ENCODE measurements at regions not wholly inside any gene's neighbourhood (a gene's known extent, or its start where the extent isn't known, plus 50 kb on each side); places are given as distances from the start of the nearest gene placed in this dataset.
"Not testable (repeated sequence)": the region's sequence is repeated elsewhere in the genome, so short reads cannot be mapped to it uniquely, and the experiment has no call there.

GRCh38 chr2:89026296-89026695, 334.8 kb downstream of the RPIA start:
- not testable (repeated sequence) for H3K36me3 Mint-ChIP-seq (ENCODE audit: low read depth); H3K27ac Mint-ChIP-seq; H3K4me3 Mint-ChIP-seq; H3K4me1 Mint-ChIP-seq (ENCODE audit: low read depth); H3K27me3 Mint-ChIP-seq; H3K9me3 Mint-ChIP-seq

DNA sequence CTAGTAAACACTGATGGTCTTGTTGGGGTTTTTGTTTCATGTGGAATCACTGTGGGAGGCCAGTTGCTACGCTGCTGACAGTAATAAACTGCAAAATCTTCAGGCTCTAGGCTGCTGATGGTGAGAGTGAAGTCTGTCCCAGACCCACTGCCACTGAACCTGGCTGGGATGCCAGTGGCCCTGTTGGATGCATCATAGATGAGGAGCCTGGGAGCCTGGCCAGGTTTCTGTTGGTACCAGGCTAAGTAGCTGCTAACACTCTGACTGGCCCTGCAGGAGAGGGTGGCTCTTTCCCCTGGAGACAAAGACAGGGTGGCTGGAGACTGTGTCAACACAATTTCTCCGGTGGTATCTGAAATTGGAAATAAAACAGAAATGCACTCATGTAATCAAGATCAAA, 335.6 kb downstream of the RPIA start:
- H3K4me3 Mint-ChIP-seq; H3K27me3 Mint-ChIP-seq; H3K9me3 Mint-ChIP-seq; H3K27ac Mint-ChIP-seq; H3K4me1 Mint-ChIP-seq (ENCODE audit: low read depth); H3K36me3 Mint-ChIP-seq (ENCODE audit: low read depth): not testable (repeated sequence)

DNA sequence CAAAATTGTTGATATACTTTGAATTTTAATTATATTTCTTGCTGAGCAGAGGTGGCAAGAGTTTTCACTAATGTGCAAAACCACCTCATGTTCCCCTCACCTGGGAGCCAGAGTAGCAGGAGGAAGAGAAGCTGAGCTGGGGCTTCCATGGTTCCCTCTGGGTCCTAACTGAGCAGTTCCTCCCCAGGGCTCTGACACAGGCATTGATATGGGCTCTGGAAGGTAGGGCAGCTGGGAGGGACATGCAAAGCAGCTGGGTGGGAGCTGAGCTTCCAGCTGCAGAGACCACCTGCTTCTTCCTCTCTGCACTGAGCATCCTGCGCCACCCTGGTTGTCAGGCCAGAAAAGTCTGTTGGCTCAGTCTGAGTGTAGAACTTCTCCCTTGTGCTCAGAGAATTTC, 336.1 kb downstream of the RPIA start:
- H3K27me3 Mint-ChIP-seq; H3K27ac Mint-ChIP-seq; H3K36me3 Mint-ChIP-seq (ENCODE audit: low read depth); H3K4me1 Mint-ChIP-seq (ENCODE audit: low read depth); H3K9me3 Mint-ChIP-seq; H3K4me3 Mint-ChIP-seq: not testable (repeated sequence)

- H3K27ac Mint-ChIP-seq; H3K9me3 Mint-ChIP-seq; H3K4me3 Mint-ChIP-seq; H3K27me3 Mint-ChIP-seq; H3K36me3 Mint-ChIP-seq (ENCODE audit: low read depth); H3K4me1 Mint-ChIP-seq (ENCODE audit: low read depth): not testable (repeated sequence)
Observed at GRCh38 chr2:89029257-89029656, 337.8 kb downstream of the RPIA start.

DNA sequence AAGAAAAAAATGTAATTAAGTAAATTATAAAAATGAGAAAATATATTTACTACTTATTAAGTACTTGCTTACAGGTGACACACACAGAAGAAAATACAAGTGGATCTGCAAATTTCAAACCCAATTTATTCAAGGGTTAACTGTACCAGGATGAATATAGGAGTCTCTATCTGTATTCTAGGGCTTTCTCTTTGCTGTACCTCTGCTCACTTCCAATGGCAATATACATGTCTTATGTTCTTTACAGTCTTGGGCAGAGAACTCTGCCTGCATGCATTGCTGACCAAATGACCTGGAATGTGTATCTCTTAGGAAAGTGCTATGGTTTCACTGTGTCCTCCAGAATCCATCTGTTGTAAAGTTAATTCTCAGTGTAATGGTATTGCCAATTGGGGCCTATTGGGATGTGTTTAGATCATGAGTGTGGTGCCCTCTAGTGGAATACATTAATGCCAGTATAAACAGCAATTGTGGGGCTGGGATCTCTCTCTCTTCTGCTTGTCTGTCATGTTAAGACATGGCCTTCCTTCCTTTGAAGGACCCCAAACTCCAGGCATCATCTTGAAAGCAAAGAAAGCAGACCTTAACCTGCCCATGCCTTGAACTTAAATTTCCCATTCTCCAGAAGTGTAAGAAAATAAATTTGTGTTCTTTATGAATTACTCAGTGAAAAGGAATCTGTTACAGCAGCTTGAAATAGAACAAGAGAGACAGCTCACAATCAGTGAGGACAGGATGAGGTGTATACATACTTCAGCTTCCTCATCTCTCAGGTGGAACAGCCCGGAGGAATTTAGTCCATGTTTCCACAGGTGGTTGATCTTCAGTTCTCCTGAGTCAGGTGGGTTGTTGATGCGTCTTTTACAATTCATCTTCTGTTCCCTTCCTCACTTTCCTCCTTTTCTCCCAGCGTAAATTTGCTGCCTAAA, 356.9 kb downstream of the RPIA start:
- H3K9me3 Mint-ChIP-seq: not testable (repeated sequence)

GRCh38 chr2:89058616-89059015, 367.1 kb downstream of the RPIA start:
- not testable (repeated sequence) for H3K4me3 Mint-ChIP-seq; H3K27ac Mint-ChIP-seq; H3K4me1 Mint-ChIP-seq (ENCODE audit: low read depth); H3K27me3 Mint-ChIP-seq; H3K36me3 Mint-ChIP-seq (ENCODE audit: low read depth); H3K9me3 Mint-ChIP-seq

More for the DNA sequence above, 356.9 kb downstream of the RPIA start:
- H3K36me3 Mint-ChIP-seq (ENCODE audit: low read depth); H3K4me1 Mint-ChIP-seq (ENCODE audit: low read depth); H3K27ac Mint-ChIP-seq; H3K4me3 Mint-ChIP-seq; H3K27me3 Mint-ChIP-seq: not testable (repeated sequence)

DNA sequence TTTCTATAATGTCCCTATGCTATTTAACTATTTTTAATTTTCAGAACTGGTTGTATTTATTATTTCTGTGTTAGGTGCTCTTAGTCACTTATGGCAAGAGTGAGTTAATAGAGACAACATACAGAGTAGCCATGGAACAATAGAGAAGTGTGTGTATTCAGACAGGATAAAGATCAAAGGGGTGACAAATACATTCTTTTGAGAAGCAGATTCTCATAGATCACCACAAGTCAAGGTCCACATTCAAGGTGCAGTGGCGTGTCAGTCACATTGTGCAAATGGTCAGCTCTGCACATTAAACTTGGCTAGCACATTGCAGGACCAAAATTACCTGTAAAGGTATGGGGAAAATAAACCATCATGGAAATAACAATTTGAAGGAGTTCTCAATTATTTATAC, 369.7 kb downstream of the RPIA start:
- H3K4me3 Mint-ChIP-seq; H3K27ac Mint-ChIP-seq; H3K9me3 Mint-ChIP-seq; H3K4me1 Mint-ChIP-seq (ENCODE audit: low read depth); H3K36me3 Mint-ChIP-seq (ENCODE audit: low read depth); H3K27me3 Mint-ChIP-seq: not testable (repeated sequence)

GRCh38 chr2:89076771-89077170, 385.3 kb downstream of the RPIA start:
- H3K36me3 Mint-ChIP-seq (ENCODE audit: low read depth); H3K9me3 Mint-ChIP-seq; H3K4me1 Mint-ChIP-seq (ENCODE audit: low read depth); H3K4me3 Mint-ChIP-seq; H3K27ac Mint-ChIP-seq; H3K27me3 Mint-ChIP-seq: not testable (repeated sequence)

DNA sequence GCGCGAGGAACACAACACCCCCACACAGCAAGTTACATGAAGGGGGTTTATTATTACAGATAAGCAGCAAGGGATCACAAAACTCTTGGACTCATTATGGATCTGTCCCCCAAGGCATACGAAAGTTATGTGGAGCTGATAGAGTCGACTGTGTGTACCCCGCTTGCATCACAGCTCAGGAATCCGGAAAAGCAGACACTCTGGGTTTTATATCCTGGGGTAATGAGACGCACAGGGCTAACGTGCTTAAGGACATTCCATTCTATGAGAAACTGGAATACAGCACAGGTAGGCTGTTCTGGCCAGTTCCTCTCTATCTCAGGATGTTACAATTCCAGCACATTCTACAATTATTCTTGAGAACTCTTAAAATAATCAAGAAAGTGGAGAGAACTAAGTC, 401.4 kb downstream of the RPIA start:
- not testable (repeated sequence) for H3K4me1 Mint-ChIP-seq (ENCODE audit: low read depth); H3K9me3 Mint-ChIP-seq; H3K27ac Mint-ChIP-seq; H3K4me3 Mint-ChIP-seq; H3K27me3 Mint-ChIP-seq; H3K36me3 Mint-ChIP-seq (ENCODE audit: low read depth)

DNA sequence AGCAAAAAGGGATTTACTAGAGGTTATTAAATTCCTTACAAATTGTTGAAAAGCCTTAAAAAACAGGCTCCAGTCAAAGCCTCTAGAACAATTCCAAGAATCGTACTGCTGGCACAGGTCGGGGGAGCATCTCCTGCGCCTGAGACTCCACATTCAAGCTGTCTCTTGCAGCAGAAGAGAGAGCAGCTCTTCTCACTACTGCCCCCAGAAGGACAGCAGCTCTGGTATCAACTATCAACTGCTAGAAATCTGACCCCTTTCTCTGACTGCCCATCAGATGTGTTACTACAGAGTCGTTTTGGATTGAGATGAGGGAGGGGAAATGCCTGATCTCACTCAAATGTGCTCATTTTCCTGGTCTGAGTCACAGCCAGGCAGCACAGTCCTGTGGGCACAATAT, 403.6 kb downstream of the RPIA start:
- H3K27ac Mint-ChIP-seq; H3K27me3 Mint-ChIP-seq; H3K4me3 Mint-ChIP-seq; H3K4me1 Mint-ChIP-seq (ENCODE audit: low read depth); H3K36me3 Mint-ChIP-seq (ENCODE audit: low read depth); H3K9me3 Mint-ChIP-seq: not testable (repeated sequence)

DNA sequence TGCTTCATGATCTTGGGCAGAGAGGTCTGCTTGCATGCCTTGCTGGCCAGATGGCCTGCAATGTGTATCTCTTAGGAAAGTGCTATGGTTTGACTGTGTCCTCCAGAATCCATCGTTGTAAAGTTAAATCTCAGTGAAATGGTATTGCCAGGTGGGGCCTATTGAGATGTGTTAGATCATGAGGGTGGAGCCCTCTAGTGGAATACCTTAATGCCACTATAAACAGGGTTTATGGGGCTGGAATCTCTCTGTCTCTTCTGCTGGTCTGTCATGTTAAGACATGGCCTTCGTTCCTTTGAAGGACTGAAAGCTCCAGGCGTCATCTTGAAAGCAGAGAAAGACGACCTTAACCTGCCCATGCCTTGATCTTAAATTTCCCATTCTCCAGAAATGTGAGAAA, 411.1 kb downstream of the RPIA start:
- not testable (repeated sequence) for H3K4me1 Mint-ChIP-seq (ENCODE audit: low read depth); H3K9me3 Mint-ChIP-seq; H3K27ac Mint-ChIP-seq; H3K36me3 Mint-ChIP-seq (ENCODE audit: low read depth); H3K4me3 Mint-ChIP-seq; H3K27me3 Mint-ChIP-seq

DNA sequence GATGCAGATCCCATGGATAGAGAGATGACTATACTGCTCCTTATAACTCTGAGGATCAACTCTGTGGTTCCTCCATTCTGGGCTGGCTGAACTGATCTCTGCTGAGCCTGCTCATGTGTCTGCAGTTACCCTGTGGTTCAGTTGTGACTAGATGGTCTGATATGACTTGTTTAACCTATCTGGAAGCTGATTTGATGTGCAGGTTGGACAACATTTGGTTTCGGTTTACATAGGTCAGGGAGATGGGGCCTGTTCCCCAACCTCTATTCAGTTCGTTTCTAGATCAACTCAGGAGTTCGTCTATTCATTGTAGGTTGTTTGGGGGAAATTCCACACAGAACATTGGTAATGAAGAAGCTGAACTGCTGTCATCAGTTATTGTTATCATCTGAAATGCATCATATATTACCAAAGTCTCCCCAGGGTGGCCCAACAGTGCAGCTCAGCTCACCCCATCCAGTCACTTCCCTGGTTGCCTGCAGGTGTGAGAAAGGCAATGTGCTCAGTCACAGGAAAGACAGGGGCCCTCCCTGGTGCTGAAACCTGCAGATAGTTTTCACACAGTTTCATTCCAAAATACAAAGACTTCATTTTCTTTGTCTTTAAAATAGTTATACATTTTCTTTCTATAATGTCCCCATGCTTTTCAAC, 415.0 kb downstream of the RPIA start:
- H3K9me3 Mint-ChIP-seq; H3K4me3 Mint-ChIP-seq; H3K4me1 Mint-ChIP-seq (ENCODE audit: low read depth); H3K27me3 Mint-ChIP-seq; H3K27ac Mint-ChIP-seq; H3K36me3 Mint-ChIP-seq (ENCODE audit: low read depth): not testable (repeated sequence)

DNA sequence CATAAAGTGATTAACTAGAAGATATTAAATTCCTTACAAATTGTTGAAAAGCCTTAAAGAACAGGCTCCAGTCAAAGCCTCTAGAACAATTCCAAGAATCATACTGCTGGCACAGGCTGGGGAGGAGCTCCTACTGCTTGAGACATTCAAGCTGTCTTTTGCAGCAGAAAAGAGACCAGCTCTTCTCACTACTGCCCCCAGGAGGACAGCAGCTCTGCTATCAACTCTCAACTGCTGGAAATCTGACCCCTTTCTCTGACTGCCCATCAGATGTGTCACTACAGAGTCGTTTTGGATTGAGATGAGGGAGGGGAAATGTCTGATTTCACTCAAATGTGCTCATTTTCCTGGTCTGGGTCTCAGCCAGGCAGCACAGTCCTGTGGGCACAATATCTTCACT, 421.0 kb downstream of the RPIA start:
- not testable (repeated sequence) for H3K27ac Mint-ChIP-seq; H3K36me3 Mint-ChIP-seq (ENCODE audit: low read depth); H3K27me3 Mint-ChIP-seq; H3K4me3 Mint-ChIP-seq; H3K9me3 Mint-ChIP-seq; H3K4me1 Mint-ChIP-seq (ENCODE audit: low read depth)

GRCh38 chr2:89113286-89113685, 421.8 kb downstream of the RPIA start:
- H3K4me3 Mint-ChIP-seq; H3K27me3 Mint-ChIP-seq; H3K36me3 Mint-ChIP-seq (ENCODE audit: low read depth); H3K27ac Mint-ChIP-seq; H3K4me1 Mint-ChIP-seq (ENCODE audit: low read depth); H3K9me3 Mint-ChIP-seq: not testable (repeated sequence)

DNA sequence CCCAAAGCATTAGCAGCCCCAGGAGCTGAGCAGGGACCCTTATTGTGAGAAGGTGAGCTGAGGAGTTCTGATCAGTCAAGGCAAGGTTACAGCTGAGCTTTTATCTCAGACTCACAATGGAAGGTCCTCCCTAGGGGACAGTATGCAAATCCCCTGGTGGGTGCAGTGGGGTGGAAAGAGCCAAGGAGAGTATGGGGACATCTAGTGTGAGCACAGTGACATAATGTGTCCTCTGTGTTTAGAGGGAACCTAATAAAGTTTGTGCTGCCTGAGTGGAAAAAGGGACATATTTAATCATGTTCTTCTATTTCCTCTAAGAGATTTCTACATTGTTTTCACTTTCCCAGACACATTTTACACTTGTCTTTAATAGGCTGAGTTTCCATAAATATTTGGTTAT, 438.0 kb downstream of the RPIA start:
- not testable (repeated sequence) for H3K9me3 Mint-ChIP-seq; H3K36me3 Mint-ChIP-seq (ENCODE audit: low read depth); H3K4me3 Mint-ChIP-seq; H3K4me1 Mint-ChIP-seq (ENCODE audit: low read depth); H3K27ac Mint-ChIP-seq; H3K27me3 Mint-ChIP-seq

DNA sequence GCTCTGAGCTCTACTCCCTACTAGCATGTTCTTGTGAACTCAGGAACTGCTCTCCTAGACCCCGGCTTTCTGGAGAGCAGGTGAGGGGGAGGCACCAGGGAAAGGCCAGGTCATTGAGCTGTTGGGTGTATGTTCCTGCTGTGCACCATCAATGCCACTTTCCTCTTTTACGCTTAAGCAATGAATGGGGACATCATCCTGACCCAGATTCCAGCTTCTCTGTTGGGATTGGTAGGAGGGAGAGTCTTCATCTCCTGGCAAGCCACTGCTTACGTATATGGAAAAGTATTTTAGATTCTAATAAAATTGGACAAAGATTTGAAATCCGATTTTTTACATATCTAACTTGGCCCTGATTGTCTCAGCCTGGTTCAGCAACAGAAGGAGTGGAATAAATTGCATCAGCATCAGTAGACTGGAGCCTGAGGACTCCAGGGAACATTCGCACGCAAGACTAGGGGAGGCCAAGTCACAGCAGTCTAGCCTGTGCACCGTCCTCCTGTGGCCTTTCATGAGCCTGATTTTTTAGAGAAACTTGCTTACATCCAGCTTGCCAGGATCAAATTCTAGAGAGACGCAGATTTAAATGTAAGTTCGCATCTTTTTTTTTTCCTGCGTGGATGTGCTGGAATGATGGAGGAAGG, 439.3 kb downstream of the RPIA start:
- H3K36me3 Mint-ChIP-seq (ENCODE audit: low read depth); H3K4me3 Mint-ChIP-seq; H3K27ac Mint-ChIP-seq; H3K9me3 Mint-ChIP-seq; H3K4me1 Mint-ChIP-seq (ENCODE audit: low read depth); H3K27me3 Mint-ChIP-seq: not testable (repeated sequence)

Measured in stimulated activated naive CD8-positive, alpha-beta T cell treated with anti-CD3 and anti-CD28 coated beads, Interleukin-15, Interleukin-2, amounts not matched to agents 100 ng/mL and 50 ng/mL, for 24 hours (primary cell).